Activated CD4-positive, alpha-beta T cell treated with anti-CD3 and anti-CD28 coated beads, Interleukin-2, amount 50 U/mL, for 1 hour (primary cell): ENCODE measurements at regions not wholly inside any gene's neighbourhood (a gene's known extent, or its start where the extent isn't known, plus 50 kb on each side); places are given as distances from the start of the nearest gene placed in this dataset.

Experiments used
- DNase-seq: peaks from one replicate; pipeline ENCODE4 v3.0.0-alpha.2; 2020

DNA sequence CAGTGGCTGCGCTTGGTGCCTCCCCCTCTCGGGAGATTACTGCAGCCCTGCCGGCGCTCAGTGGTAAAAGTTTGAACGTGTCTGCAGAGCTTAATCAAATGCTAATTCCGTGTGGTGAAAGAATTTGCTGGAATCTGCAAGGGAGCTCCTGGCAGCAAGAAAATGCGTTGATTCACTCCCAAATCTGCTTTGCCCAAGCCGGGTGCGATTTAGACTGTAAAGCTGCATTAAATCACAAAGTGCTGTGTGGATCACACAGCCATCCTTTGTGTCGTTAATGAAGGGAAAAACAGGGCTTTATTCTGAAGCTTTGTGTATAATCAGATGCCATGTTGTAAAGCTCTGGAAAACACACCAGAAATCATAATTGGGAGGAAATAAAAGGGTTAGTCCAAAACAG, 444.1 kb downstream of the BCOR start:
- no peak for DNase-seq

GRCh38 chrX:39654183-39654925, 443.4 kb downstream of the BCOR start:
- no peak for DNase-seq

DNA sequence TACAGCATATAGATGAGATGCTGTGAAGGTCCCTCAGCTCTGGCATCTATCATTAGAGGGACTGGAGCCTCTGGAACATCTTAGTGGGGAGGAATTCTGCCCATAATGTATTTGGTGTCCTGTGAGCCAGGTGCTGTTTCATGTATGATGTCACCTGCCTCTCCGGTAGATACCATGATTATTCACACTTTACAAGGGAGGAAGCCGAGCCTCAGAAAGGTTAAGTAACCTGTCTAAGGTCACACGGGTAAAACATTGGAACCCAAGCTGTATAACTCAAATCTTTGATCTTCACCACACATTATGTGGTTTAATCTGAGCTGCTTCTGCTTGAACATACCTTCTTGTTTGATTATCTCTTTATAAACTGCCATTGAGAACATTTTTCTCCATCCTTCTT, 442.8 kb downstream of the BCOR start:
- DNase-seq, result no peak

GRCh38 chrX:39661116-39661907, 436.4 kb downstream of the BCOR start:
- DNase-seq, result no peak

DNA sequence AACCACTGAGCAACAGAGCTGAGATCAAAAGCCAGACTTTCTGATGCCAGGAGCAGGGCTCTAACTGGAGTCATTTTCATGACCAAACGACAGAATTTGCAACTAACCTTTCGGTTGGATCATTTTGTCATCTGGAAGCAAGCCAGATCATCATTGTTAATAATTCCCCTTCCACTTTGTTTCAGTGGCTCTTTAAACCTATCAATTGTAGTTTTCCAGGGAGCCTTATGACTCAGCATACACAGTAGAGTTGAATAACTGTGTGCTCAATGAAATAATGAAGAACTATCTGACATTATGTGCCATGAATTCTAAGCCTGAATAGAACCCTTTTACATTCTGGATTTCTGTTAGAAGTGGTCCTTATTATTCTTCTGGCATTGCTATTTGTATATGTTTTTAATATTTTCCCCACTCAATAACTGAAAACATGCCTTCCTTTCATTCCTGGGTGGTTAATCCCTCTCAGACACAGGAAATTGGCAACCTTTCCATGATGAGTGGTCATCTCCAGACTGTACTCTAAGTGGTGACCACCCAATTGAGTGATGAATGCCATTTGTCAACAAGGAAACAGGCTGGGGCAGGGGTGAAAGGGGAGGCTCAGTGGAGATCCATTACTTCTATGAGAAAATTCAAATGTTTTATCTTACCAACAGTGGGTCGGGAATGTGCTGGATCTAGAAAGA, 431.8 kb downstream of the BCOR start:
- DNase-seq, result no peak

DNA sequence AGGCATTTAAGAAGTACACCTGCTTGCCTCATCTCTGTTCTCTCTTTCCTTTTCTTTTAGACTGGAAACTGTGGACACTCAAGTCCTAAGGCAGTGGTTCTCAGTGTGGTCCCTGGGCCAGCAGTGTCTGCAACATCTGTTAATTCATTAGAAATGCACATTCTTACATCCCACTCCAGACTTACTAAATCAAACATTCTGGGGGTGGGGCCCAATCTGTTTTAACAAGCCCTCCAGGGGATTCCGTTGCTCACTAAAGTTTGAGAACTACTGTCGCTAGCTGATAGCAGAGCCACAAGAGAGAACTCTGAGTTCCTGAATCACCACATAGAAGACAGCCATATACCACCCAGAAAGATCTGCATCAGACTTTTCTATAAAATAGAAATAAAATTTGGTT, 430.6 kb downstream of the BCOR start:
- no peak for DNase-seq

DNA sequence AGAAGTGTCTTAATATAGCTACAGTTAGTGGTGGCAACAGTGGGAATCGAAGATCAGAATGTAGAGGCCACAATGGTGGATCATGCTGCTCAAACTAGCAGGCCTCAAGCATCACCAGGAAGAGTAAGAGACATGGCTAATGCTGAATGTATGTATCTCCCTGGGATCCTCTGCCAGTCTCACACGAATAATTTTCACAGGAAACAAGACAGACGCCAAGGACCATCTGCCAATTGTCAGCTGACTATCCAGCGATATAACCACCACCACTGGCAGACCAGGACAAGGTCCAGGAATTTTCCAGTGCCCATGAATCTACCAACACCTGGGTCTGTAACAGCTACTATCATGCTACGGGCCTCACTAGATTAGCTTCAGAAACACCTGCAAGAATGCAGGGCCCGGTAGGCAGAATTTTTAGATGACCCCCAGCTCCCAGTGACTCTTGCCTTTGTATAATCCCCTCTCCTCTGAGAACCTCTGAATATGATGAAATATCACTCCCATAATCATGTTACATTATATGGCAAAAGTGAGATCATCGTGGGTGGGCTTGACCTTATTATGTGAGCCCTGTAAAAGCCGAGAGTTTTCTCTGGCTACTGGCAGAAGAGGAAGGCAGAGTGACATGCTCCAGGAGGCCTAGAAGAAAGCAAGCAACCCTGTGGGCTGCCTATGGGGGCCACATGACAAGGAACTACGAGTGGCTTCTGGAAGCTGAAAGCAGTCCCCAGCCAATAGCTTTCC, 429.8 kb downstream of the BCOR start:
- DNase-seq, result no peak

- DNase-seq, result no peak
Measured at GRCh38 chrX:39669668-39670067, 428.1 kb downstream of the BCOR start.

- DNase-seq, result no peak
Measured at GRCh38 chrX:39670281-39670680, 427.5 kb downstream of the BCOR start.

DNA sequence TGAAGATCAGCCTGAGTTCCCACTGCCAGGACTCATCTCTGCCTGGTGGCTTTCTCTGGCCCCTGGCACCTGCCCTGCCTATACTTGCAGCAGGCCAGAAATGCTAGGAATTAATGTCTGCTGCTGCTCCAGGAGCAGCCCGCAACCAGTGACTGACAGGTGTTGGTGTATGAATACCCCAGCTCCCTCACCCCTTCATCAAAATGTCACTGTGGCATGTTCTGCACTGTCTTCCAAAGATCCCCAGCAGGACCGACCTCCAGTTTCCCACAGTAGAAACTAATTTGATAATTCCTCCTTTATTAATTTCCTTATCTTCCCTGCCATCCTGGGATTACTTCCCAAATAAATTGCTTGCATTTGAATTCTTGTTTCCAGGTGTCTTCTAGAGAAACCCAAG, 425.4 kb downstream of the BCOR start:
- no peak for DNase-seq

GRCh38 chrX:39674490-39675161, 423.1 kb downstream of the BCOR start:
- no peak for DNase-seq

DNA sequence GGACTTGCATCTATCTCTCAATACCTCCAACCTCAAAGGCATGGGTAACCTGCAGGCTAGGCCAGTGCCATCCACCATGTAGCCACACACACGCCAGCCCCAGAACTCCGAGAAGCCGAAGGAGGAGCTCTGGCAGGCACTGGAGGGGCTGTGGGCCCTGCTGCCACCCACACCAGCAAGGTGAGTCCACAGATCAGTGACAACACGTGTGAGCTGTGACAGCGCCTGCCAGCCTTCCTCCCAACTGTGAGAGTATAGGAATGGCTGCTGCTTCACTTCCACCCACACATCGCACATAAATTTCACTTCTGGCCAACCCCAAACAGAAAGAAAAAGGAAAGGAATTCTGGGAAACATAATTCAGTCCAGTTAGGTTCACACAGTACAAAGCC, 422.6 kb downstream of the BCOR start:
- no peak for DNase-seq

- no peak for DNase-seq
Measured at GRCh38 chrX:39675619-39676018, 422.1 kb downstream of the BCOR start.

DNA sequence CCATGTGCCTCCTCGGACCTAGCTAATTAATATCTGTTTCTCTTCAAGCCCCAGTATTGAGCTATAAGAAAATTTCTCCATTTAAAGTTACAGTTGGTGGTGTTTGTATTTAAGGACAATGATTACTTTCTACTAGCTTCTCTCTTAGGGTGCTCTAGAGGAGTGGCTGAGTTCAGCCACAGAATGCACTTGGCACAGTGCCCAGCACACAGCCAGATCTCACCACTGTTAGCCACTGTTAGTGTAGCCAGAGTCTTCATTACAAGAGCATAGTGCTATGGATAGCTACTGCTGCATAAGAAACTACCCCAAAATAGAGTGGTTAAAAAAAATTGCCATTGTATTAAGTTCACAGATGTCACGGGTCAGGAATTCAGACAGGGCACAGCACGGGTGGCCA, 421.3 kb downstream of the BCOR start:
- DNase-seq, result no peak

GRCh38 chrX:39677585-39677977, 420.2 kb downstream of the BCOR start:
- DNase-seq, result no peak

GRCh38 chrX:39677978-39678791, 419.6 kb downstream of the BCOR start:
- DNase-seq, result no peak

- DNase-seq, result no peak
Measured at GRCh38 chrX:39678914-39679313, 418.8 kb downstream of the BCOR start.

DNA sequence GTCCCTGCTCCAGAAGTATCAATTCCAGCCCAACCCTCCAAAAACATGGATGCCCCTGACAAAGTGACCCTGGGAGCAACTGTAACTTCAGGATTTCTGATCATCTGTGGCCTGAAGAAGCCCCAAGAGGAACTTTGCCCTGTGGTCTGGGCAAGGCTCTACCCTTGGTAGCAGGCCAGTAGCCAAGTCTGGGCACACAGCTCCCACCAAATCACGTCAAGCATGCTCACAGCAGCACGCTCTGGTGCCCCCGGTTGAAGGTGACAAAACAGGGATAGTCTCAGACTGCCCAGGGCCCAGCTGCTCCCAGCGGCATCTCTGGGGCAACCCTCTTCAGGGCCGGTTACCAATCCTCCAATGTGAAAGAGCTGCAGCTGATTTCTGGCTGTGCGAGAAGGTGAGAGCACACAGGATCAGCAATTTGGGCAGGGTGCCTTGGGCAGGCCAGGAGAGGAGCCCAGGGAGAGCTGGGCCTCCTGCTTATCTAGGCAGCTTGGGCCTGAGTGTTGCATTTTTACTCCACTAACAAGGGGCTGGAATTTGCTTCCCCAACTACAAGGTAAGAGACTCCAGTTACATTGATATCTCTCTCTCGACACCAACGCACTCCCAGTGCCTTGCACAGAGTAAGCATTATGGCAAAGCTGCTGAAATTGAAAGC, 418.1 kb downstream of the BCOR start:
- DNase-seq, result no peak

DNA sequence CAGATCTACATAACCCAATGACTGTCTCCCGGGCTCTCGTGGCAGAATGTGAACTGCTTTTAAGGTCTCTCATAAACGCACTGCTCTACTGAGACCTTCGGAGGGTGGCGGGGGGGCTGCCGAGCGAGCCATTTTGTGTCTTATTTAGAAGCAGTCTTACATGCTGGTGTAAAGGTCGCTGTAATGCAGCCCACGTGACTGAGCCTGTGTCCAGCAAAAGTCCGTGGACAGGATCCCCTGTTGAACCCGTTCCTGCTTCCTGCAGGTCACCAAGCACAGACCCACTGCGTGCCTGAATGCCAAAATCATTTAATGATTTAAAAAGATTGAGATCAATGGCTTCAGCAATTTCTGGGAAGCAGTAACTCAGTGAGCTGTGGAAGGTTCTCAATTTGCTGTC, 415.9 kb downstream of the BCOR start:
- DNase-seq, result no peak

DNA sequence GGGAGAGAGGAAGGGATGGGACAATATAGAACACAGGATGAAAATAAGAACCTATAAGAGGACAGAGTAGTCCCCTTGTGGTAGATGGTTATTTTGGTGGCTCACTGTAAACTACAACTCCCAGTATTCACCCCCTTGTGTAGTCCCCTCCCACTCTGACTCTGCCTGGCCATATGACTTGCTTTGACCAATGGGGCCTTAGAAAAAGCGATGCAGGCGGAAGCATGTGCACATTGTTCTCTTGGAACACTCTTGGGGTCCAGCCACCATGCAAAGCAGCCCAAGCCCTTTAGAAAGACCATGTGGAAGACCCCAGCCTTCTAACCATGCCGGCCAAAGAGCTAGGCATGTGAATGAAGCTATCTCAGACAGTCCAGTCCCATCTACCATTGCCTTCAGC, 415.0 kb downstream of the BCOR start:
- no peak for DNase-seq

DNA sequence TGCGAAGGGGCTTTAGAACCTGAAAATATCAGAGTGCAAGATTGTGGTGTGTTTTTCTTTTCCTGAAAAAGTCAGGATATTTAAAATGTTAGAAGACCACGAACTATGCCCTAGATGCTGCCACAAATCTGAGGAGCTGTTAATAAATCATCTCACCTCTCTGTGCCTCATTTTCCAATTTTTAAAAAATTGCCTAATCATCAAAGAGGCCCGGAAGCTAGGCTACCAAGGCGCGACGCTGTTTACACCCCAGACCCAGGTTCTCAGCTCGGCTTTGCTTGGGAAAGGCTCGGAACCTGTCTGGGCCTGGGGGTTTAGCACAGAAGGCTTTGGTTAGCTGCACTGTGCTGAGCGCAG, 409.6 kb downstream of the BCOR start:
- no peak for DNase-seq
